Fibroblast of lung (primary cell): ENCODE measurements at regions not wholly inside any gene's neighbourhood (a gene's known extent, or its start where the extent isn't known, plus 50 kb on each side); places are given as distances from the start of the nearest gene placed in this dataset.
A peak's percentile ranks its signal among the peaks of the same experiment; 100 is the strongest.

Experiments
- DNase-seq, 2 donors: peaks; one replicate each; pipeline versions ENCODE4 v3.0.0 to v3.0.0-alpha.2; 2010; ENCODE audit warnings: low read depth in 2 of 2
- H2AFZ ChIP-seq: 2 replicates; pipeline ENCODE4 v1.5.1; 2012; ENCODE audit warnings: low read length, control low read depth, inconsistent platforms
- H3K27ac ChIP-seq: 2 replicates; pipeline ENCODE4 v1.5.1; 2011; ENCODE audit warnings: low read length, control low read depth; ENCODE audit not compliant: insufficient read depth
- H3K27me3 ChIP-seq: 2 replicates; pipeline ENCODE4 v1.5.1; 2011; ENCODE audit warnings: mild to moderate bottlenecking, low read length; ENCODE audit not compliant: control insufficient read depth, insufficient read depth
- H3K36me3 ChIP-seq: 2 replicates; pipeline ENCODE4 v1.5.1; 2011; ENCODE audit warnings: low read length; ENCODE audit not compliant: control insufficient read depth, insufficient read depth
- H3K4me1 ChIP-seq: 2 replicates; pipeline ENCODE4 v1.5.1; 2011; ENCODE audit warnings: low read length; ENCODE audit not compliant: control insufficient read depth, insufficient read depth; ENCODE audit errors: extremely low read depth
- H3K4me2 ChIP-seq: 2 replicates; pipeline ENCODE4 v1.5.1; 2011; ENCODE audit warnings: low read length, control low read depth; ENCODE audit not compliant: insufficient read depth; ENCODE audit errors: extremely low read depth
- H3K4me3 ChIP-seq, 4 experiments: fragments of 200-600 bp in 1 of 4; sonication (generic) in 1 of 4; replicated peaks in 1 of 4; 2 replicates each; pipeline ENCODE4 v1.5.1; 2011 to 2016; ENCODE audit warnings: low read length in 4 of 4, low read depth in 3 of 4, mild to moderate bottlenecking in 3 of 4, control low read depth in 2 of 4, inconsistent platforms in 1 of 4, mixed read lengths in 1 of 4; ENCODE audit not compliant: insufficient read depth in 1 of 4; ENCODE audit errors: control extremely low read depth in 1 of 4
- H3K79me2 ChIP-seq: 2 replicates; pipeline ENCODE4 v1.5.1; 2012; ENCODE audit warnings: mild to moderate bottlenecking, low read length, inconsistent platforms; ENCODE audit not compliant: control insufficient read depth, insufficient read depth
- H3K9ac ChIP-seq: 2 replicates; pipeline ENCODE4 v1.5.1; 2011; ENCODE audit warnings: mild to moderate bottlenecking, low read length, control low read depth; ENCODE audit not compliant: insufficient read depth
- H3K9me3 ChIP-seq: 2 replicates; pipeline ENCODE4 v1.5.1; 2012; ENCODE audit warnings: low read depth, low read length; ENCODE audit not compliant: control insufficient read depth, insufficient read depth
- H4K20me1 ChIP-seq: 2 replicates; pipeline ENCODE4 v1.5.1; 2011; ENCODE audit warnings: low read length; ENCODE audit not compliant: control insufficient read depth, insufficient read depth; ENCODE audit errors: extremely low read depth
- CTCF ChIP-seq, 2 donors: IDR thresholded peaks in 1 of 2; conservative IDR thresholded peaks in 1 of 2; 1 replicate in 1 of 2; 2 replicates in 1 of 2; pipeline ENCODE4 v1.5.1; 2011 to 2012; ENCODE audit warnings: low read length in 2 of 2, control low read depth in 1 of 2, inconsistent platforms in 1 of 2, low read depth in 1 of 2, mild to moderate bottlenecking in 1 of 2
- EZH2 ChIP-seq: IDR thresholded peaks from 2 replicates; pipeline ENCODE4 v1.5.1; 2012; ENCODE audit warnings: low read length, control low read depth, mild to moderate bottlenecking; ENCODE audit errors: missing control alignments

GRCh38 chr10:120365872-120366271, 91.2 kb upstream of the PLPP4 start:
- Histone ChIP-seq H3K27ac (no peak overlapping the region), H2AFZ (no peak overlapping the region), H3K36me3 (no peaks in the 10 kb centered on the region), H3K4me2 (no peak overlapping the region), H3K79me2 (no peaks in the 10 kb centered on the region), H3K9me3 (no peaks in the 10 kb centered on the region), H4K20me1 (no peaks in the 10 kb centered on the region), H3K9ac (no peak overlapping the region), H3K4me3 (no peak overlapping the region), H3K4me1 (no peaks in the 10 kb centered on the region), H3K27me3 (no peaks in the 10 kb centered on the region)
- TF ChIP-seq CTCF (conservative IDR thresholded peaks at IDR 0.05 in 1 of 2, IDR thresholded peaks at IDR 0.05 in 1 of 2; ENCODE audit: low read depth in 1 of 2, low read length in 2 of 2) (no peak), EZH2 (no peak)
- peak in 1 of 2 donors; percentile 74 for DNase-seq

- Histone ChIP-seq H3K36me3 (no peaks in the 10 kb centered on the region), H3K9ac (no peak overlapping the region), H3K4me2 (no peak overlapping the region), H3K4me3 (no peak overlapping the region), H3K9me3 (no peaks in the 10 kb centered on the region), H3K79me2 (no peaks in the 10 kb centered on the region), H4K20me1 (no peaks in the 10 kb centered on the region), H2AFZ (no peak overlapping the region), H3K27ac (no peak overlapping the region), H3K27me3 (no peaks in the 10 kb centered on the region), H3K4me1 (no peaks in the 10 kb centered on the region)
- no peak for TF ChIP-seq CTCF (conservative IDR thresholded peaks at IDR 0.05 in 1 of 2, IDR thresholded peaks at IDR 0.05 in 1 of 2; ENCODE audit: low read depth in 1 of 2, low read length in 2 of 2)
- no peak for TF ChIP-seq EZH2
- DNase-seq, result no peak
These were observed 89.7 kb upstream of the PLPP4 start for GRCh38 chr10:120367341-120367740.

- TF ChIP-seq CTCF (conservative IDR thresholded peaks at IDR 0.05 in 1 of 2, IDR thresholded peaks at IDR 0.05 in 1 of 2; ENCODE audit: low read depth in 1 of 2, low read length in 2 of 2) (no peak), EZH2 (no peak)
- no peak overlapping the region for H3K4me2 ChIP-seq
- no peak overlapping the region for H2AFZ ChIP-seq
- H3K9me3 ChIP-seq, result no peaks in the 10 kb centered on the region
- no peak overlapping the region for H3K4me3 ChIP-seq
- H3K4me1 ChIP-seq, result no peaks in the 10 kb centered on the region
- no peaks in the 10 kb centered on the region for H3K79me2 ChIP-seq
- H4K20me1 ChIP-seq, result no peaks in the 10 kb centered on the region
- DNase-seq, result no peak
- H3K27ac ChIP-seq, result no peak overlapping the region
- no peaks in the 10 kb centered on the region for H3K27me3 ChIP-seq
- no peak overlapping the region for H3K9ac ChIP-seq
- no peaks in the 10 kb centered on the region for H3K36me3 ChIP-seq
These were observed 88.7 kb upstream of the PLPP4 start for GRCh38 chr10:120368338-120368737.
